ENCODE measurements at regions not wholly inside any gene's neighbourhood (a gene's known extent, or its start where the extent isn't known, plus 50 kb on each side); places are given as distances from the start of the nearest gene placed in this dataset.

GRCh38 chr1:58312461-58312860, 234.1 kb downstream of the OMA1 start:
- no peak for DNase-seq

- no peak for DNase-seq
Observed at GRCh38 chr1:58310881-58311280, 235.6 kb downstream of the OMA1 start.

DNA sequence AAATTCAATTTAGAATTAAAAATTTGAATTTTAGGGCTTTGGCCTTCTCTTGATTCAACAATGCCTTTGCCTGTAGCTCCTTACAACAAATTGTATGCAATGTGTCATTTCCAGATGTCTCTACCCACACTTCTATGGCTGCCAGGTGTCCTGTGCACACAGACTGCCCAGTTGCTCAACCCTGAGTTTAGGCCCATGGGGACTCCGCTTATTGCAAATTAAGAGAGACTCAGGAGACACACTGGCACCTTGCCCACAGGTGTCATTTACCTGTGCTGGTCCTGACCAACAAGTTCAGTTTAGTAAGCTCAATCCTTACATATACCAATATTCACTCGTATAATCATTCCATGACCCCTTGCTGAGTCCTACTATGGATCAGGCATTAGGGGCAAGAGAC, 236.1 kb downstream of the OMA1 start:
- DNase-seq: no peak

GRCh38 chr1:58308206-58308605, 238.3 kb downstream of the OMA1 start:
- no peak for DNase-seq

DNA sequence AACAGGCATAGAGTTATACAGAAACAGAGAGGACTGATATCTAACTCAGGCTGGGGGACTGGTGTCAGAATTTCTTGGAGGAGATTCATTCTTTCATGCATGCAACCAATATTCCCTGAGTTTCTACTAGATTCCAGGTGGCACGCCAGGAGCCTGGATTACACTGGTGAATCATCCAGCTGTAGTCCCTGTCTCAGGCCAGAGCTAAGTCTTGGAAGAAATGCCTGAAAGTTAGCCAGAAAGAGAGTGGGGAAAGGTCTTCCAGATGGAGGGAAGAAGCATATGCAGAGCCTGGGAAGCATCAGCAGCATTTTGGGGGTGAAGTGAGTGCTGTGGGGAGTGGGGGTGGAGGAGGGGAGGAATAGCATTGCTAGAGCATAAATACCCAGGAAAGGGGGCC, 239.1 kb downstream of the OMA1 start:
- DNase-seq: no peak

GRCh38 chr1:58305622-58306021, 240.9 kb downstream of the OMA1 start:
- DNase-seq: no peak

DNA sequence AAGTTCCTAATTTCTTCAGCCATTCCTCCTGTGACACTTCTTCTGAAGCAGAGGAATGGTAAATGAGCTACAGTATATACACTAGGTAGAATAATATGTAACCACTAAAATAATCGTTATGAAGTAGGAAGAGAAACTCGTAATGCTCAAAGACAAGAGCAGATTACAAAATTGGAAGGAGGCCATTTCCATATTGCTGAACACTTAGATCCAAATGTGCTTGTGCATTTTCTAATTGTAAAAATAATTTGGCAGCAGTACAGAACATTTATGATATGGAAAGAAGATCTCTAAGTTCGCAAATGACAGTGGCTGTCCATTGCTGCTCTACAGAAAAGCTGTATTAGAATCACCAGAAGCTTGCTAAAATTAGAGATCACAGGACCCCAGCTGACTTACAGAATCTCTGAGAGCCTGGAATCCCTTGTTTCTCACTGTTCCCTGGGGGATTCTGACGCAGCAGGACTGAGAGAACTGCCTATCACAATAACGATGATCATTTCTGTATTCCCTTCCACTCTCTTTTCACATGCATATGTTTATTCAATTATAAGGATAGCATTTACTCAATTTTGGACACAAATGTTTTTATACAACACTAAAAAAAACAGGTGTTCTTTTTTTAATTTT, 242.1 kb downstream of the OMA1 start:
- DNase-seq: no peak

GRCh38 chr1:58303841-58304240, 242.7 kb downstream of the OMA1 start:
- no peak for DNase-seq

DNA sequence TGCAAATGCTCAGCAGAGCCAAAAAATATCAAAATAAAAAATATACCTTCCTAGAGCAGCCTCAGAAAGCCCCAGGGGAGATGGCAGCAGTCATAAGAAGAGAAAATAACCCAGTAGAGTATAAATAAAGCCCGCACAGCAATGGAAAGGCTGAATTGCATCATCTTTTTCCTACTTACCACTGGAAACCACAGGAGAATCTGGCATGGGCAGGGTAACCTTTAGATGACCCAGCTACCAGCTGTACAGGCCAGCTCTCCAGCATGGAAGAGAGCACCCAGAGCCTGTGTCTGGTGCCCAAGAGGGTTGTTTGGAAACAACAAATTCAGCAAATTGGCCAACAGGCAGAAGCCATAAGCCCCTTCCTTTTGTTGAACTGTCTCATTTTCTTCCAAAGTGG, 253.1 kb downstream of the OMA1 start:
- DNase-seq: no peak

DNA sequence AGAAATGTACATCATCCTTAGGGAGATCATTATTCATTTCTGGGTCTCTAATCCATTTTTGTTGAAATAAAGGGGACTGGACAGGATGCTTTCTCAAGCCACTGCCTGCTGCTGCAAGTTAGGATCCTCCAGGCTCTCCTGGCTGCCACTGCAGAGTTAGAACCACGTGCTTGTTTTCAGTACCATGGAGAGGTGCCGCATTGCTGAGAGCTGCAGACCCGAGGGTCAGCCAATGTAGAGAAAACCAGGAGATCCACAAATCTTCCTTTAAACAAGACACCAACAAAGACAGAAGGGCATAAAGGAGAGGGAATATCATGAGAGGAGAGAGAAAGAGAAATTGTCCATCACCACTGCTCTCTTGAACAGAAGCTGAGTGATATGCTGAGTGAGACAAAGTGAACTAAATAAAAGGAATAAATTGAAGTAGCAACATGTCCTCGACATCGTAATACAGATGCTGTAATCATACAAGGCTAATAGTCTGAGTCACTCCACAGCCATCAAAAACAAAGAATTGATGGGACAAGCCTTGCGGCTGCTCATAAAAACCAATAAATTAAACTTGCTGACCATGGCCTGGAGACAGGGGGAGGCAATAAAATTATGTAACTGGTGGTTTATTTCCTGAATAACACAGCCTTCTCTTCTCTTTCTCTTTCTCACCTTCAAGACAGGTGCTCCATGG, 255.7 kb downstream of the OMA1 start:
- DNase-seq: peak in 3 of 51 donors; percentile 0 to 7 (median 5)

DNA sequence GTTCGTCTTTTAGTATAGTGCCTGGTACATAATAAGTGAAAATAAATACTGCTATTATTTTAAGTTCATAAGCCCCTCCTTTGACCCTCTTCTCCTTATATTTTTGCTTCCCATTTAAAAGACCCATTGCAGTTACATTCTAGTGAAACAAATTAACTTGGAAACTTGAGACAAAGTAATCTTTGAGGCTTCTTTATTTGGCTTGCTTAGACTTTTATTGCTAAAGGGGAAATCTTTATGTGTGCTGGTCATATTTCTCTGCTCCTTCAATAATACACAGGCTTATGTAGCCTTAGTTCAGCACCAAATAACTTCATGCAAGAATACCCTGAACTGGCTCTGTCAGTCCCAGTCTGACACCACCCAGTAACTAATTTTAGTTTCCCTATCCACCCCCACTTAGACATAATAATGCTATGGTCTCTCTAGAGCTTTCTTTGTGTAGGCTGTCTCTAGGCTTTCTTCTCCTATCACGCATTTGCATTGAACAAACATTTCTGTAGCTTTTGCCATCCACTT, 257.8 kb downstream of the OMA1 start:
- no peak for DNase-seq

GRCh38 chr1:58287894-58288623, 258.5 kb downstream of the OMA1 start:
- DNase-seq: no peak

GRCh38 chr1:58284225-58284510, 262.4 kb downstream of the OMA1 start:
- DNase-seq: no peak

- DNase-seq: peak in 1 of 51 donors; percentile 31
Observed at GRCh38 chr1:58283388-58284224, 262.9 kb downstream of the OMA1 start.

DNA sequence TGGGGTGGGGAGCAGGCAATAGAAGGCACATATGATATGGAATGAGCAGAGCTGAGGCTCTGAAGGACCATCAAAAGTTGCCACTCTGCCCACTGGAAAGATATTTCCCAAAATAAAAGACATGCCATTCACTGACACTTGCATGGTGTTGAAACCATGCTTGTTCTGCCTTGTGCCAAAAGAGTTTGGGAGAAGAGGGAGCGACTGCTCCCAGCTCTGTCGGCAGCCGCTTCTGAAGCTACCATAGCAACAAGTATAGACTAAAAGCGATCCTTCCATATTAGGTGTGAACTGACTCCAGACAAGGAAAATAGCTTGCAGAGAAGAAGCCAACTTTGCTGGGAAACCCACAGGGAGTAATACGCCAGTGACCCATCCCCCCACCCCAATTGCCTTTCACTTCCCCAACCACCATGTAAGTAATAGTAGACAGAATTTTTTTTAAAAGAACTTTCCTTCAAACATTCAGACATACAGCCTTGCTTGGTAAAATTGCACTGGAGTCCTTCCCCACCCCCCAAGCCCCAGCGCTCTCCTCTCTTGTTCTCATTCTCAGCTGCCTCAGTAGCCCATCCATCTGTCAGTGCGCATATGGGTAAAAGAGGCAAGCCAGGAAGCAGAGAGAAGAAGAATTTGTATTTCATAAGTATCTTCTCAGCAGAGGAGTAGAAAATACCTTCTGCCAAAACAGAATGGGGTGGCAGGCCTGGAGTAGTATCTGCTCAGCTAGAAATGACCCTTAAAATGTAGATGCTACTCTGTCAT, 263.7 kb downstream of the OMA1 start:
- peak in 2 of 51 donors; percentile 3 to 5 for DNase-seq

- no peak for DNase-seq
Observed at GRCh38 chr1:58266242-58266641, 280.3 kb downstream of the OMA1 start.

DNA sequence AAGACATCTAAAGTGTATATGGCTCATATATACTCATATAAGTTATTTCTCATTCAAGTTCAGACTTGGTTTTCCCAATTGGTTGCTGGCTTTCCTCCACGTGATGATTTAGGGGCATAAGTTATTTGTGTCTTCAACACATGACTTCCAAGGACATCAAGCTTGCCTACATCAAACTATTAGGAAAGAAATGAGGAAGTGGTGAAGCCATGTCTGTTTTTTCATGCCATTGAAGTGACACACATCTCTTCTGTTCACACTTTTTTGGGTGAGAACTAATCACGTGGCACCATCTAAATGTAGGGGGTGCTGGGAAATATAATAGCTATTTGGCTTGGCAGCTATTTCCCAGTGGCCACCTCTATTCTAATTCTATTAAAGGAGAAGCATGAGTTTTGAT, 282.1 kb downstream of the OMA1 start:
- no peak for DNase-seq

DNA sequence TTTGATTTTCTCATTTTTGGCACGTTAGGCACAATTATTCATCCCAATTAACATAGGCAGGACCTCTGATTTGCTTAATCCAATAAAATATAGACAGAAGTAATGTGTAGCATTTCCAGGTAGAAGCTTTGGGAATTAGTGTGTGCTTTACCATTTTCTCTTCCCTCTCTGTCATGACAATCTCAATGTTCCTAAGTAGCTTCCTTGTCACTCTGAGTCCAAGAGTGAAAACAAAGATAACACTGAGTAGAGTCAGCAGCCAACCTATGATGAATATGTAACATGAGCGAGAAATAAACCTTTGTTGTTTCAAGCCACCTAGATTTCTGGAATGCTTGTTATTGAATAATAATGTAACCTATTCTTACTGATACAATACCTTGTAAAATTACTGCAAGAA, 283.8 kb downstream of the OMA1 start:
- no peak for DNase-seq

GRCh38 chr1:58258082-58258481, 288.4 kb downstream of the OMA1 start:
- no peak for DNase-seq

DNA sequence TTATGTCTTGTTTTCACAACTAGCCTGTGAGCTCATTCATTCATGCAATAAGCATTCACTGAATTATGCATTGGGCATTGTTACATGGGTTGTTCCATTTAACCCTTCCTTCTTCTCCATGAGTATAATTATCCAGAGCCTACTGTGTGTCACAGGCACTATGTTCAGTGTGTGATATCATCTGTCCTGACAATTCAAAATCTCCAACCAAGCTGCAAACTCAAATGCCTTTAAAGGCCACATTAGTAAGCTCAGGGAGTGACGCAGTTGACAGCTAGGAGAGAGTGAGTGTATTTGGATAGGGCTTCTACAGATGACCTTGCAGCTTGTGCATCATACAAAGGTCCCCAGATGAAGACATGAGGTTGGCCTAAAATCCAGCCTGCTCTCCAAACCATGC, 289.5 kb downstream of the OMA1 start:
- no peak for DNase-seq

DNA sequence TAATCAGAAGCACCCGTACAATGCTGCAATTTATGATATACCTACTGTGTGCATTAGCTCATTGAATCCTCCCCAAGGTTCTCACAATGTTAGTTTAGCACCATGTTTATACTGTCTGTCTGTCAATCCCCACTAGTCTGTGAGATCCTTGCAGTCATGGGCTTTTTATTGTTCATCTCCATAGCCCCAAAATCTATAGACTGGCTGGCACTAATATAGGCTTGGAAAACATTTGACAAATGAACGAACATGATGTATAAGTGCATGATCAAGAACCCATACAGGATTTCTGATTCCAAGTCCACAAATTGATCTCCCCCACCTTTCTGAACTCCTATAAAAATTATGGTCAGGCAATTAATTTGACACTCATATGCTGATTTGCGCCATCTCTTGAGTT, 290.0 kb downstream of the OMA1 start:
- DNase-seq: no peak
